HEK293 (cell line): ENCODE measurements at regions not wholly inside any gene's neighbourhood (a gene's known extent, or its start where the extent isn't known, plus 50 kb on each side); places are given as distances from the start of the nearest gene placed in this dataset.

Experiments
- CTCF ChIA-PET: fragments of 350-600 bp; formaldehyde crosslinking; extraction: SDS; loops from one replicate; lab custom pipeline; 2021; ENCODE audit warnings: antibody characterized with exemption; lab: Yijun Ruan, JAX
- POLR2A ChIA-PET: fragments of 300-600 bp; formaldehyde crosslinking; extraction: SDS; loops from one replicate; lab custom pipeline; 2020; ENCODE audit warnings: antibody characterized with exemption, inconsistent platforms; lab: Yijun Ruan, JAX
- H3K27ac ChIP-seq: fragments of 200-500 bp; sonication (Bioruptor generic); 2 replicates; pipeline ENCODE4 v1.5.1; 2014; ENCODE audit warnings: low read depth, low read length, control low read depth, inconsistent platforms; ENCODE audit errors: extremely low read depth
- H3K36me3 ChIP-seq, 2 experiments: fragments of 200-500 bp in 1 of 2; sonication (Bioruptor generic) in 1 of 2; 1 replicate in 1 of 2; 2 replicates in 1 of 2; pipeline ENCODE4 v1.5.1; 2014 to 2017; ENCODE audit warnings: inconsistent platforms in 2 of 2, low read length in 2 of 2; ENCODE audit not compliant: control insufficient read depth in 2 of 2, insufficient read depth in 1 of 2
- H3K4me1 ChIP-seq: fragments of 200-500 bp; sonication (Bioruptor generic); 2 replicates; pipeline ENCODE4 v1.5.1; 2014; ENCODE audit warnings: mild to moderate bottlenecking, low read length, inconsistent platforms; ENCODE audit not compliant: control insufficient read depth, insufficient read depth
- H3K4me3 ChIP-seq: 2 replicates; pipeline ENCODE4 v1.5.1; 2011; ENCODE audit warnings: low read depth, mild to moderate bottlenecking, control low read depth, low read length, moderate library complexity
- H3K9me3 ChIP-seq: fragments of 200-500 bp; sonication (Bioruptor generic); 2 replicates; pipeline ENCODE4 v1.5.1; 2014; ENCODE audit warnings: low read depth, low read length, inconsistent platforms; ENCODE audit not compliant: control insufficient read depth, insufficient read depth
- EGR2 ChIP-seq: fragments of 450-650 bp; formaldehyde crosslinking; IDR thresholded peaks from 2 replicates; pipeline ENCODE4 v1.5.1; 2016; ENCODE audit warnings: low read depth, missing biosample characterization, missing genetic modification characterization
- ZBTB21 ChIP-seq: fragments of 450-650 bp; formaldehyde crosslinking; IDR thresholded peaks from 2 replicates; pipeline ENCODE4 v1.5.1; 2017; ENCODE audit warnings: missing biosample characterization, missing genetic modification characterization
- ZBTB7A ChIP-seq: fragments of 450-650 bp; formaldehyde crosslinking; IDR thresholded peaks from 2 replicates; pipeline ENCODE4 v1.5.1; 2016; ENCODE audit warnings: low read depth, missing biosample characterization, missing genetic modification characterization
- ZNF121 ChIP-seq: fragments of 450-650 bp; formaldehyde crosslinking; IDR thresholded peaks from 2 replicates; pipeline ENCODE4 v1.5.1; 2016; ENCODE audit warnings: missing biosample characterization, missing genetic modification characterization
- ZNF133 ChIP-seq: fragments of 450-650 bp; formaldehyde crosslinking; IDR thresholded peaks from 2 replicates; pipeline ENCODE4 v1.5.1; 2016; ENCODE audit warnings: missing biosample characterization, missing genetic modification characterization
- ZNF140 ChIP-seq: fragments of 450-650 bp; formaldehyde crosslinking; IDR thresholded peaks from 2 replicates; pipeline ENCODE4 v1.5.1; 2016; ENCODE audit warnings: missing biosample characterization, missing genetic modification characterization
- ZNF169 ChIP-seq: fragments of 450-650 bp; formaldehyde crosslinking; IDR thresholded peaks from 2 replicates; pipeline ENCODE4 v1.5.1; 2016; ENCODE audit warnings: missing biosample characterization, missing genetic modification characterization
- ZNF175 ChIP-seq: fragments of 450-650 bp; formaldehyde crosslinking; IDR thresholded peaks from 2 replicates; pipeline ENCODE4 v1.5.1; 2016; ENCODE audit warnings: missing biosample characterization, missing genetic modification characterization
- ZNF561 ChIP-seq: fragments of 450-650 bp; IDR thresholded peaks from 2 replicates; pipeline ENCODE4 v1.5.1; 2018; ENCODE audit warnings: missing biosample characterization, missing genetic modification characterization, borderline replicate concordance
- ZNF596 ChIP-seq: fragments of 450-650 bp; IDR thresholded peaks from 2 replicates; pipeline ENCODE4 v1.5.0; 2018; ENCODE audit warnings: missing biosample characterization, mild to moderate bottlenecking, missing genetic modification characterization, moderate library complexity
- ZNF701 ChIP-seq: fragments of 450-650 bp; formaldehyde crosslinking; IDR thresholded peaks from 2 replicates; pipeline ENCODE4 v1.5.1; 2016; ENCODE audit warnings: missing biosample characterization, missing genetic modification characterization
- TF ChIP-seq, protein P1 (sequence below): sonication (generic); formaldehyde crosslinking; IDR thresholded peaks from 2 replicates; pipeline ENCODE4 v1.8.1; 2022; ENCODE audit warnings: mild to moderate bottlenecking, moderate library complexity, missing genetic modification reagents
- TF ChIP-seq, protein P2 (sequence below): fragments of 450-650 bp; formaldehyde crosslinking; IDR thresholded peaks from 2 replicates; pipeline ENCODE4 v1.5.1; 2016; ENCODE audit warnings: missing biosample characterization, missing genetic modification characterization
- TF ChIP-seq, protein P3 (sequence below): fragments of 450-650 bp; formaldehyde crosslinking; IDR thresholded peaks from 2 replicates; pipeline ENCODE4 v1.5.1; 2016; ENCODE audit warnings: missing biosample characterization, missing genetic modification characterization, borderline replicate concordance
- TF ChIP-seq, protein P4 (sequence below): fragments of 450-650 bp; formaldehyde crosslinking; IDR thresholded peaks from 2 replicates; pipeline ENCODE4 v1.5.1; 2017; ENCODE audit warnings: missing biosample characterization, missing genetic modification characterization
- TF ChIP-seq, protein P5 (sequence below): fragments of 450-650 bp; formaldehyde crosslinking; IDR thresholded peaks from 2 replicates; pipeline ENCODE4 v1.5.1; 2016; ENCODE audit warnings: missing biosample characterization, missing genetic modification characterization
- TF ChIP-seq, protein P6 (sequence below): fragments of 450-650 bp; formaldehyde crosslinking; IDR thresholded peaks from 2 replicates; pipeline ENCODE4 v1.5.1; 2017; ENCODE audit warnings: missing biosample characterization, mild to moderate bottlenecking, missing genetic modification characterization, moderate library complexity

DNA sequence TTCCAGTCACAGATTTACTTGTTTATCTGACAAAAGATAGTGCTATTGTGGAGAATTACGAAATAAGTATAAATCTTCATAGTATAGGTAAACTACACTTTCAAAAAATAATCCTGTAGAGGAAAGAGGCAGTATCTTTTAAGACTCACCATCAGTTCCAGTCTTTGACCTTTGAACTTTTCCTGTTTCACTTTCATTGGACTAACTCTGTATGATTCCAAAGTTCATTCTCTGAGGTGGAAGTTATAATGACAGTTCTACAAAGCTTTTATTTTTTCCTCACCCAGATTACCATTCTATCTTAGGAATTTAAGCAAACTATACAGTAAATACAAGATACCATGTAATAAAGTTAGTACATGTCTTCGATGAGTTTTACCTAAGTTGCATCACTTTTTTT, 901.3 kb upstream of the SEMA6A start:
- Histone ChIP-seq H3K27ac (no peak overlapping the region), H3K9me3 (no peaks in the 10 kb centered on the region), H3K4me3 (no peak overlapping the region), H3K4me1 (no peaks in the 10 kb centered on the region), H3K36me3 (no peaks in the 10 kb centered on the region)
- ChIA-PET CTCF (interaction anchor here (0.6 to 3.3 kb wide), 2 partner anchors 11 to 22 kb away, joined by 3 to 12 read pairs; no protein-coding TSS in a partner anchor), POLR2A (no interaction called here)
- no peak for TF ChIP-seq ZNF175
- TF ChIP-seq ZNF169 (tag by site-specific recombination): no peak
- no peak for TF ChIP-seq ZNF596 (tag by site-specific recombination)
- no peak for TF ChIP-seq ZBTB21 (tag by site-specific recombination)
- TF ChIP-seq, protein P1, sequence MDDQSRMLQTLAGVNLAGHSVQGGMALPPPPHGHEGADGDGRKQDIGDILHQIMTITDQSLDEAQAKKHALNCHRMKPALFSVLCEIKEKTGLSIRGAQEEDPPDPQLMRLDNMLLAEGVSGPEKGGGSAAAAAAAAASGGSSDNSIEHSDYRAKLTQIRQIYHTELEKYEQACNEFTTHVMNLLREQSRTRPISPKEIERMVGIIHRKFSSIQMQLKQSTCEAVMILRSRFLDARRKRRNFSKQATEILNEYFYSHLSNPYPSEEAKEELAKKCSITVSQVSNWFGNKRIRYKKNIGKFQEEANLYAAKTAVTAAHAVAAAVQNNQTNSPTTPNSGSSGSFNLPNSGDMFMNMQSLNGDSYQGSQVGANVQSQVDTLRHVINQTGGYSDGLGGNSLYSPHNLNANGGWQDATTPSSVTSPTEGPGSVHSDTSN (CRISPR knock-in tag): no peak
- TF ChIP-seq ZNF561 (tag by site-specific recombination): no peak
- TF ChIP-seq, protein P2, sequence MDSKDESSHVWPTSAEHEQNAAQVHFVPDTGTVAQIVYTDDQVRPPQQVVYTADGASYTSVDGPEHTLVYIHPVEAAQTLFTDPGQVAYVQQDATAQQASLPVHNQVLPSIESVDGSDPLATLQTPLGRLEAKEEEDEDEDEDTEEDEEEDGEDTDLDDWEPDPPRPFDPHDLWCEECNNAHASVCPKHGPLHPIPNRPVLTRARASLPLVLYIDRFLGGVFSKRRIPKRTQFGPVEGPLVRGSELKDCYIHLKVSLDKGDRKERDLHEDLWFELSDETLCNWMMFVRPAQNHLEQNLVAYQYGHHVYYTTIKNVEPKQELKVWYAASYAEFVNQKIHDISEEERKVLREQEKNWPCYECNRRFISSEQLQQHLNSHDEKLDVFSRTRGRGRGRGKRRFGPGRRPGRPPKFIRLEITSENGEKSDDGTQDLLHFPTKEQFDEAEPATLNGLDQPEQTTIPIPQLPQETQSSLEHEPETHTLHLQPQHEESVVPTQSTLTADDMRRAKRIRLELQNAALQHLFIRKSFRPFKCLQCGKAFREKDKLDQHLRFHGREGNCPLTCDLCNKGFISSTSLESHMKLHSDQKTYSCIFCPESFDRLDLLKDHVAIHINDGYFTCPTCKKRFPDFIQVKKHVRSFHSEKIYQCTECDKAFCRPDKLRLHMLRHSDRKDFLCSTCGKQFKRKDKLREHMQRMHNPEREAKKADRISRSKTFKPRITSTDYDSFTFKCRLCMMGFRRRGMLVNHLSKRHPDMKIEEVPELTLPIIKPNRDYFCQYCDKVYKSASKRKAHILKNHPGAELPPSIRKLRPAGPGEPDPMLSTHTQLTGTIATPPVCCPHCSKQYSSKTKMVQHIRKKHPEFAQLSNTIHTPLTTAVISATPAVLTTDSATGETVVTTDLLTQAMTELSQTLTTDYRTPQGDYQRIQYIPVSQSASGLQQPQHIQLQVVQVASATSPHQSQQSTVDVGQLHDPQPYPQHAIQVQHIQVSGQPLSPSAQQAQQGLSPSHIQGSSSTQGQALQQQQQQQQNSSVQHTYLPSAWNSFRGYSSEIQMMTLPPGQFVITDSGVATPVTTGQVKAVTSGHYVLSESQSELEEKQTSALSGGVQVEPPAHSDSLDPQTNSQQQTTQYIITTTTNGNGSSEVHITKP (tag by site-specific recombination): no peak
- TF ChIP-seq, protein P3, sequence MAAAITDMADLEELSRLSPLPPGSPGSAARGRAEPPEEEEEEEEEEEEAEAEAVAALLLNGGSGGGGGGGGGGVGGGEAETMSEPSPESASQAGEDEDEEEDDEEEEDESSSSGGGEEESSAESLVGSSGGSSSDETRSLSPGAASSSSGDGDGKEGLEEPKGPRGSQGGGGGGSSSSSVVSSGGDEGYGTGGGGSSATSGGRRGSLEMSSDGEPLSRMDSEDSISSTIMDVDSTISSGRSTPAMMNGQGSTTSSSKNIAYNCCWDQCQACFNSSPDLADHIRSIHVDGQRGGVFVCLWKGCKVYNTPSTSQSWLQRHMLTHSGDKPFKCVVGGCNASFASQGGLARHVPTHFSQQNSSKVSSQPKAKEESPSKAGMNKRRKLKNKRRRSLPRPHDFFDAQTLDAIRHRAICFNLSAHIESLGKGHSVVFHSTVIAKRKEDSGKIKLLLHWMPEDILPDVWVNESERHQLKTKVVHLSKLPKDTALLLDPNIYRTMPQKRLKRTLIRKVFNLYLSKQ (tag by site-specific recombination): no peak
- no peak for TF ChIP-seq ZBTB7A
- TF ChIP-seq, protein P4, sequence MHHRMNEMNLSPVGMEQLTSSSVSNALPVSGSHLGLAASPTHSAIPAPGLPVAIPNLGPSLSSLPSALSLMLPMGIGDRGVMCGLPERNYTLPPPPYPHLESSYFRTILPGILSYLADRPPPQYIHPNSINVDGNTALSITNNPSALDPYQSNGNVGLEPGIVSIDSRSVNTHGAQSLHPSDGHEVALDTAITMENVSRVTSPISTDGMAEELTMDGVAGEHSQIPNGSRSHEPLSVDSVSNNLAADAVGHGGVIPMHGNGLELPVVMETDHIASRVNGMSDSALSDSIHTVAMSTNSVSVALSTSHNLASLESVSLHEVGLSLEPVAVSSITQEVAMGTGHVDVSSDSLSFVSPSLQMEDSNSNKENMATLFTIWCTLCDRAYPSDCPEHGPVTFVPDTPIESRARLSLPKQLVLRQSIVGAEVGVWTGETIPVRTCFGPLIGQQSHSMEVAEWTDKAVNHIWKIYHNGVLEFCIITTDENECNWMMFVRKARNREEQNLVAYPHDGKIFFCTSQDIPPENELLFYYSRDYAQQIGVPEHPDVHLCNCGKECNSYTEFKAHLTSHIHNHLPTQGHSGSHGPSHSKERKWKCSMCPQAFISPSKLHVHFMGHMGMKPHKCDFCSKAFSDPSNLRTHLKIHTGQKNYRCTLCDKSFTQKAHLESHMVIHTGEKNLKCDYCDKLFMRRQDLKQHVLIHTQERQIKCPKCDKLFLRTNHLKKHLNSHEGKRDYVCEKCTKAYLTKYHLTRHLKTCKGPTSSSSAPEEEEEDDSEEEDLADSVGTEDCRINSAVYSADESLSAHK (tag by site-specific recombination): no peak
- no peak for TF ChIP-seq ZNF701 (tag by site-specific recombination)
- TF ChIP-seq ZNF133 (tag by site-specific recombination): no peak
- no peak for TF ChIP-seq ZNF121 (tag by site-specific recombination)
- TF ChIP-seq, protein P5, sequence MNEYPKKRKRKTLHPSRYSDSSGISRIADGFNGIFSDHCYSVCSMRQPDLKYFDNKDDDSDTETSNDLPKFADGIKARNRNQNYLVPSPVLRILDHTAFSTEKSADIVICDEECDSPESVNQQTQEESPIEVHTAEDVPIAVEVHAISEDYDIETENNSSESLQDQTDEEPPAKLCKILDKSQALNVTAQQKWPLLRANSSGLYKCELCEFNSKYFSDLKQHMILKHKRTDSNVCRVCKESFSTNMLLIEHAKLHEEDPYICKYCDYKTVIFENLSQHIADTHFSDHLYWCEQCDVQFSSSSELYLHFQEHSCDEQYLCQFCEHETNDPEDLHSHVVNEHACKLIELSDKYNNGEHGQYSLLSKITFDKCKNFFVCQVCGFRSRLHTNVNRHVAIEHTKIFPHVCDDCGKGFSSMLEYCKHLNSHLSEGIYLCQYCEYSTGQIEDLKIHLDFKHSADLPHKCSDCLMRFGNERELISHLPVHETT: no peak
- TF ChIP-seq EGR2: no peak
- no peak for TF ChIP-seq ZNF140 (tag by site-specific recombination)
- TF ChIP-seq, protein P6, sequence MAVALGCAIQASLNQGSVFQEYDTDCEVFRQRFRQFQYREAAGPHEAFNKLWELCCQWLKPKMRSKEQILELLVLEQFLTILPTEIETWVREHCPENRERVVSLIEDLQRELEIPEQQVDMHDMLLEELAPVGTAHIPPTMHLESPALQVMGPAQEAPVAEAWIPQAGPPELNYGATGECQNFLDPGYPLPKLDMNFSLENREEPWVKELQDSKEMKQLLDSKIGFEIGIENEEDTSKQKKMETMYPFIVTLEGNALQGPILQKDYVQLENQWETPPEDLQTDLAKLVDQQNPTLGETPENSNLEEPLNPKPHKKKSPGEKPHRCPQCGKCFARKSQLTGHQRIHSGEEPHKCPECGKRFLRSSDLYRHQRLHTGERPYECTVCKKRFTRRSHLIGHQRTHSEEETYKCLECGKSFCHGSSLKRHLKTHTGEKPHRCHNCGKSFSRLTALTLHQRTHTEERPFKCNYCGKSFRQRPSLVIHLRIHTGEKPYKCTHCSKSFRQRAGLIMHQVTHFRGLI (tag by site-specific recombination): no peak
